GM12873 (cell line): ENCODE measurements at regions not wholly inside any gene's neighbourhood (a gene's known extent, or its start where the extent isn't known, plus 50 kb on each side); places are given as distances from the start of the nearest gene placed in this dataset.

Source experiments
- TF ChIP-seq, protein P1 (sequence below): IDR thresholded peaks from 2 replicates; pipeline ENCODE4 v1.5.1; 2012; ENCODE audit warnings: low read depth, mild to moderate bottlenecking, moderate library complexity, low read length, control low read depth; ENCODE audit not compliant: insufficient read depth; ENCODE audit errors: missing control alignments

- TF ChIP-seq, protein P1, sequence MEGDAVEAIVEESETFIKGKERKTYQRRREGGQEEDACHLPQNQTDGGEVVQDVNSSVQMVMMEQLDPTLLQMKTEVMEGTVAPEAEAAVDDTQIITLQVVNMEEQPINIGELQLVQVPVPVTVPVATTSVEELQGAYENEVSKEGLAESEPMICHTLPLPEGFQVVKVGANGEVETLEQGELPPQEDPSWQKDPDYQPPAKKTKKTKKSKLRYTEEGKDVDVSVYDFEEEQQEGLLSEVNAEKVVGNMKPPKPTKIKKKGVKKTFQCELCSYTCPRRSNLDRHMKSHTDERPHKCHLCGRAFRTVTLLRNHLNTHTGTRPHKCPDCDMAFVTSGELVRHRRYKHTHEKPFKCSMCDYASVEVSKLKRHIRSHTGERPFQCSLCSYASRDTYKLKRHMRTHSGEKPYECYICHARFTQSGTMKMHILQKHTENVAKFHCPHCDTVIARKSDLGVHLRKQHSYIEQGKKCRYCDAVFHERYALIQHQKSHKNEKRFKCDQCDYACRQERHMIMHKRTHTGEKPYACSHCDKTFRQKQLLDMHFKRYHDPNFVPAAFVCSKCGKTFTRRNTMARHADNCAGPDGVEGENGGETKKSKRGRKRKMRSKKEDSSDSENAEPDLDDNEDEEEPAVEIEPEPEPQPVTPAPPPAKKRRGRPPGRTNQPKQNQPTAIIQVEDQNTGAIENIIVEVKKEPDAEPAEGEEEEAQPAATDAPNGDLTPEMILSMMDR: no peak
These were observed 120.8 kb downstream of the PTCSC3 start for GRCh38 chr14:36055681-36056225.

DNA sequence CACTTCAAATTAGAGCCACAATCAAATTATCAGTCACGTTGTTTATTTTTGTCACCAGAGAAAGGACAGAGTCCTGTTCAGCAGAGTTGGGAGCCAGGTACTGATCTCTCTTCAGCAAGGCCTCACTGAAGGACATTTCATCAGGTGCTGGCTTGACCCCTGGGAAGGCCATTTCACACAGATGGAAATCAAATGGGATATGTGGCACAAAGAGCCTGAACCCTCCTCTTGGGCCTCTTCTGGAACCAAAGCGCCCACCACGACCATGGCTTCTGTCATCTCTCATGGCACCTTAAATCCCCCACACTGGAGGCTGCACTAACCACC is 121.5 kb downstream of the PTCSC3 start:
- TF ChIP-seq, protein P1: no peak

DNA sequence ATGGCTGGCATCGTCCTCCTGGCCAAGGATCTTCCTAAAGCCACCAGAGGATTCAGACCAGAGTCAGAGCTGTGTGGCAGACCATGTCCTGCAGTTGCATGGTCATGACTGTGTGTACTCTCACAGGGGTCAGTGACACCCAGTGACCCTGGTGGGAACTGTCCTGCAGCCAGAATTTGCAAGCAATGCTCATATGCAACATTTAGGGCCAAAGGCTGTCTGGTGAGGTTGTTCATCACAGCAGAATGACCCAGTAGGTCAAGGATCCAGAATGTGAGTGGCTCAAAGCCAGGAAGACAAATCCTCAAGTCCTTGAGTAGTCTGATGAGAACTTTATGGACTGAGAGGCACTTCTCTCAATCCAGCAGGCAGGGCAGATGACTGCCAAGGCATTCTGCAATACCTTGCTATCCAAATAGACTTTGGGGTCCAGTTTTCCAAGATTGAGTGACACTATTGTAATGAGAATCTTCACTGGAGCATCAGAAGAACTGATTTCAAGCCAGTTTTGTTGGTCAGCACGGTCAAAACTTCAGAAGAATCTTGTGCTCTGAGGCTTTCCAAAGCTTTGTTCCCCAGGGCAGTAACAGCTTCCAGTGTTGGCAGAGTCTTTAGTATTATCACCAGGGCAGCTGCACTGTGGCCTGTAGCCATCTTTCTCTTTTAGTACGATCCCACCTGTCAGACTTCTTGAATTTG is 122.0 kb downstream of the PTCSC3 start:
- TF ChIP-seq, protein P1: no peak

DNA sequence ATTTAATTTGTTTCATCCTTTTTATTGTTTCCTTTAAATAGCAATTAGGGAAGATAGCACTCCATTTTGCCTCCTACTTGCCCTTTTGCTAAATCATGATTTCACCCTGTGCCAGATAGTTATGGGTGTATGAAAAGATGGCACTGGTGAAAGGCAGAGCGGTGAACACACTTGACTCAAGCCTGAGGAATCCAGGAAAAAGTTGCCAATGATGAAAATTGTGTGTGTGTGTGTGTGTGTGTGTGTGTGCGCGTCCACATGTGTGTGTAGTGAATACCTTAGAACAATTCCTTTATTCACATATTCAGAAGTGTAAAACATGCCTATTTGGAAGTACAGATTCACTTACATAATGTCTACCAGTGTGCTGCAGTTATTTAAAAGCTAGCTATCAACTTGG is 123.8 kb downstream of the PTCSC3 start:
- TF ChIP-seq, protein P1: no peak

- TF ChIP-seq, protein P1: no peak
These were observed 124.5 kb downstream of the PTCSC3 start for GRCh38 chr14:36052063-36052462.

GRCh38 chr14:36048667-36049066 is 127.9 kb downstream of the PTCSC3 start:
- TF ChIP-seq, protein P1: no peak

DNA sequence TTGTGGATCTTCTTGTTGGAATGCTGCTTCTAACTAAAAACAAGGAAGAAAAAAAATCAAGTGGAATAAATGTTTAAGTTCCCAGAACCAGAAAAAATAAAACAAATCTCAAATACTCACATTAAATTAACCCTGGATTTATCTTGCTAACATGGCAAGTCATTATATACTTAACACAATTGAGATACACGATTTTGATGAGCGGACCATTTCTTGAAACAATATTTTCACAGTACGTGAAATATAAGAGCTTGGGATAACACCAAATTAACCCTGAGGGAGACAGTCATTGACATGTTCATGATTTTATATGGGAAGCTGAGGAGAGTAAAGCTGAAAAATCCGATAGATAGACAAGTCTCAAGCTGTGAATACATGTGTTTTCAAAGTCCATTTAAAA is 128.6 kb downstream of the PTCSC3 start:
- TF ChIP-seq, protein P1: no peak
